Upper lobe of left lung (tissue), 4 donors: ENCODE measurements at regions not wholly inside any gene's neighbourhood (a gene's known extent, or its start where the extent isn't known, plus 50 kb on each side); places are given as distances from the start of the nearest gene placed in this dataset.
"Not testable (repeated sequence)": the region's sequence is repeated elsewhere in the genome, so short reads cannot be mapped to it uniquely, and the experiment has no call there.

Source experiments
- POLR2A ChIP-seq, 4 donors: fragments of 450-650 bp; IDR thresholded peaks; one replicate each; pipeline ENCODE4 v1.5.1; 2016 to 2017; ENCODE audit warnings: antibody characterized with exemption in 4 of 4, mild to moderate bottlenecking in 2 of 4
- POLR2AphosphoS5 ChIP-seq, 2 donors: sonication (generic); formaldehyde crosslinking; IDR thresholded peaks; one replicate each; pipeline ENCODE4 v1.5.1; 2017; ENCODE audit warnings: antibody characterized with exemption in 2 of 2
- TF ChIP-seq, protein P1 (sequence below), 6 experiments: fragments of 450-650 bp in 4 of 6; fragments of 200-600 bp in 2 of 6; sonication (generic) in 2 of 6; IDR thresholded peaks; one replicate each; pipeline ENCODE4 v1.5.1; 2016 to 2019; ENCODE audit warnings: antibody characterized with exemption in 6 of 6

- TF ChIP-seq, protein P1, sequence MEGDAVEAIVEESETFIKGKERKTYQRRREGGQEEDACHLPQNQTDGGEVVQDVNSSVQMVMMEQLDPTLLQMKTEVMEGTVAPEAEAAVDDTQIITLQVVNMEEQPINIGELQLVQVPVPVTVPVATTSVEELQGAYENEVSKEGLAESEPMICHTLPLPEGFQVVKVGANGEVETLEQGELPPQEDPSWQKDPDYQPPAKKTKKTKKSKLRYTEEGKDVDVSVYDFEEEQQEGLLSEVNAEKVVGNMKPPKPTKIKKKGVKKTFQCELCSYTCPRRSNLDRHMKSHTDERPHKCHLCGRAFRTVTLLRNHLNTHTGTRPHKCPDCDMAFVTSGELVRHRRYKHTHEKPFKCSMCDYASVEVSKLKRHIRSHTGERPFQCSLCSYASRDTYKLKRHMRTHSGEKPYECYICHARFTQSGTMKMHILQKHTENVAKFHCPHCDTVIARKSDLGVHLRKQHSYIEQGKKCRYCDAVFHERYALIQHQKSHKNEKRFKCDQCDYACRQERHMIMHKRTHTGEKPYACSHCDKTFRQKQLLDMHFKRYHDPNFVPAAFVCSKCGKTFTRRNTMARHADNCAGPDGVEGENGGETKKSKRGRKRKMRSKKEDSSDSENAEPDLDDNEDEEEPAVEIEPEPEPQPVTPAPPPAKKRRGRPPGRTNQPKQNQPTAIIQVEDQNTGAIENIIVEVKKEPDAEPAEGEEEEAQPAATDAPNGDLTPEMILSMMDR (IDR thresholded peaks at IDR 0.05) = not testable (repeated sequence)
- TF ChIP-seq POLR2AphosphoS5, POLR2A (IDR thresholded peaks at IDR 0.05): not testable (repeated sequence)
These were observed 312.3 kb downstream of the BCL2L11 start for GRCh38 chr2:111432916-111433499.
